Endothelial cell (in vitro differentiated cells): ENCODE measurements at regions not wholly inside any gene's neighbourhood (a gene's known extent, or its start where the extent isn't known, plus 50 kb on each side); places are given as distances from the start of the nearest gene placed in this dataset.

Source experiments
- DNase-seq: peaks from one replicate; pipeline ENCODE4 v3.0.0; 2021; ENCODE audit warnings: low spot score
- H3K27ac Mint-ChIP-seq: one replicate; pipeline ENCODE4 v1.8.0; 2021; ENCODE audit warnings: mixed read lengths, inconsistent platforms; ENCODE audit not compliant: unreplicated experiment
- H3K27me3 Mint-ChIP-seq: one replicate; pipeline ENCODE4 v1.8.0; 2021; ENCODE audit warnings: mild to moderate bottlenecking, moderate library complexity, mixed read lengths, inconsistent platforms; ENCODE audit not compliant: unreplicated experiment
- H3K36me3 Mint-ChIP-seq: one replicate; pipeline ENCODE4 v1.8.0; 2021; ENCODE audit warnings: mild to moderate bottlenecking, low read depth, mixed read lengths, inconsistent platforms; ENCODE audit not compliant: unreplicated experiment
- H3K4me1 Mint-ChIP-seq: one replicate; pipeline ENCODE4 v1.8.0; 2021; ENCODE audit warnings: mild to moderate bottlenecking, mixed read lengths, inconsistent platforms; ENCODE audit not compliant: unreplicated experiment
- H3K4me3 Mint-ChIP-seq: one replicate; pipeline ENCODE4 v1.8.0; 2021; ENCODE audit warnings: mild to moderate bottlenecking, mixed read lengths, inconsistent platforms; ENCODE audit not compliant: unreplicated experiment
- H3K9me3 Mint-ChIP-seq: one replicate; pipeline ENCODE4 v1.8.0; 2021; ENCODE audit warnings: mixed read lengths, inconsistent platforms; ENCODE audit not compliant: unreplicated experiment
- TF ChIP-seq, protein P1 (sequence below): fragments of 200-600 bp; sonication (generic); IDR thresholded peaks from one replicate; pipeline ENCODE4 v1.5.0; 2021; ENCODE audit warnings: antibody characterized with exemption; ENCODE audit not compliant: unreplicated experiment

- Mint-ChIP-seq H3K27me3 (no peaks in the 10 kb centered on the region), H3K36me3 (no peaks in the 10 kb centered on the region), H3K4me3 (no peak overlapping the region), H3K27ac (no peak overlapping the region), H3K9me3 (no peaks in the 10 kb centered on the region), H3K4me1 (no peaks in the 10 kb centered on the region)
- TF ChIP-seq, protein P1, sequence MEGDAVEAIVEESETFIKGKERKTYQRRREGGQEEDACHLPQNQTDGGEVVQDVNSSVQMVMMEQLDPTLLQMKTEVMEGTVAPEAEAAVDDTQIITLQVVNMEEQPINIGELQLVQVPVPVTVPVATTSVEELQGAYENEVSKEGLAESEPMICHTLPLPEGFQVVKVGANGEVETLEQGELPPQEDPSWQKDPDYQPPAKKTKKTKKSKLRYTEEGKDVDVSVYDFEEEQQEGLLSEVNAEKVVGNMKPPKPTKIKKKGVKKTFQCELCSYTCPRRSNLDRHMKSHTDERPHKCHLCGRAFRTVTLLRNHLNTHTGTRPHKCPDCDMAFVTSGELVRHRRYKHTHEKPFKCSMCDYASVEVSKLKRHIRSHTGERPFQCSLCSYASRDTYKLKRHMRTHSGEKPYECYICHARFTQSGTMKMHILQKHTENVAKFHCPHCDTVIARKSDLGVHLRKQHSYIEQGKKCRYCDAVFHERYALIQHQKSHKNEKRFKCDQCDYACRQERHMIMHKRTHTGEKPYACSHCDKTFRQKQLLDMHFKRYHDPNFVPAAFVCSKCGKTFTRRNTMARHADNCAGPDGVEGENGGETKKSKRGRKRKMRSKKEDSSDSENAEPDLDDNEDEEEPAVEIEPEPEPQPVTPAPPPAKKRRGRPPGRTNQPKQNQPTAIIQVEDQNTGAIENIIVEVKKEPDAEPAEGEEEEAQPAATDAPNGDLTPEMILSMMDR = no peak
- DNase-seq = no peak
Observed at GRCh38 chr16:55380485-55380884, 56.5 kb downstream of the IRX6 start.

- H3K27ac Mint-ChIP-seq = no peak overlapping the region
- DNase-seq = no peak
- no peaks in the 10 kb centered on the region for H3K36me3 Mint-ChIP-seq
- H3K4me1 Mint-ChIP-seq = no peaks in the 10 kb centered on the region
- no peaks in the 10 kb centered on the region for H3K27me3 Mint-ChIP-seq
- H3K9me3 Mint-ChIP-seq = no peaks in the 10 kb centered on the region
- H3K4me3 Mint-ChIP-seq = no peak overlapping the region
- TF ChIP-seq, protein P1 = no peak
Observed at GRCh38 chr16:55384288-55385247, 60.6 kb downstream of the IRX6 start.

DNA sequence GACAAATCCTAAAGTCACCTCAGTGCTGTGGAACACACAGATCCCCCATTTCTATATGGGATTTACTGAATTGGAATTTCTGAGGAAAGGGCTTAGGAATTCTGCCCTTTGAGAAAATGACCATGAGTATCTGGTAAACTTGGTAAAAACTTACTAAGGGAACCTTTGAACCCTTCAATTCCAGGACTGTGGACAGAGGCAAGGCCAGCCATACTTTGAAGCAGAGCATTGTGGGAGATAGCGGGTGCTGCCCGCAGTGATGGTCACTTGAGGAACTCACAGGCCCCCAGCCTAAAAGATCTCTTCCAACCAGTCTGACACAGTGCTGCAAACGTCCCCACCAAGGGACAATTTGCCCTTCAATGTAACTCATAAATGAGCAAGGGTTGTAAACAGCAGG lies 61.4 kb downstream of the IRX6 start:
- H3K4me3 Mint-ChIP-seq = no peak overlapping the region
- H3K4me1 Mint-ChIP-seq = no peaks in the 10 kb centered on the region
- H3K36me3 Mint-ChIP-seq = no peaks in the 10 kb centered on the region
- no peaks in the 10 kb centered on the region for H3K27me3 Mint-ChIP-seq
- TF ChIP-seq, protein P1 = no peak
- H3K9me3 Mint-ChIP-seq = no peaks in the 10 kb centered on the region
- no peak for DNase-seq
- H3K27ac Mint-ChIP-seq = no peak overlapping the region

GRCh38 chr16:55386534-55387296 lies 62.7 kb downstream of the IRX6 start:
- no peak overlapping the region for H3K27ac Mint-ChIP-seq
- H3K4me1 Mint-ChIP-seq = no peaks in the 10 kb centered on the region
- no peaks in the 10 kb centered on the region for H3K27me3 Mint-ChIP-seq
- TF ChIP-seq, protein P1 = no peak
- H3K9me3 Mint-ChIP-seq = no peaks in the 10 kb centered on the region
- H3K36me3 Mint-ChIP-seq = no peaks in the 10 kb centered on the region
- DNase-seq = no peak
- no peak overlapping the region for H3K4me3 Mint-ChIP-seq
